MCF 10A (cell line): ENCODE measurements at regions not wholly inside any gene's neighbourhood (a gene's known extent, or its start where the extent isn't known, plus 50 kb on each side); places are given as distances from the start of the nearest gene placed in this dataset.

ENCODE experiments used
- BruUV-seq: library from RNA; stranded (reverse); fragments of 400-500 nt; replicated peaks from 2 replicates; lab custom pipeline; 2021; lab: Mats Ljungman, UMichigan
- CTCF ChIA-PET: fragments of 300-600 bp; sonication (Branson Sonifier 250); formaldehyde crosslinking; extraction: SDS; loops from one replicate; lab custom pipeline; 2021; ENCODE audit warnings: antibody characterized with exemption, inconsistent platforms; lab: Yijun Ruan, JAX
- POLR2A ChIA-PET: fragments of 300-600, 350-650 bp; sonication (Branson Sonifier 250); formaldehyde crosslinking; extraction: SDS; loops from one replicate; lab custom pipeline; 2020; ENCODE audit warnings: antibody characterized with exemption, inconsistent platforms; lab: Yijun Ruan, JAX
- DNase-seq: peaks from one replicate; pipeline ENCODE4 v3.0.0-alpha.2; 2018; ENCODE audit not compliant: unreplicated experiment
- H3K27ac Mint-ChIP-seq: one replicate; pipeline ENCODE4 v1.8.0; 2022; ENCODE audit warnings: mild to moderate bottlenecking, low read depth, mixed read lengths; ENCODE audit not compliant: unreplicated experiment
- H3K27me3 Mint-ChIP-seq: one replicate; pipeline ENCODE4 v1.8.0; 2022; ENCODE audit warnings: mixed read lengths; ENCODE audit not compliant: insufficient read depth, unreplicated experiment
- H3K36me3 Mint-ChIP-seq: one replicate; pipeline ENCODE4 v1.8.0; 2022; ENCODE audit warnings: mild to moderate bottlenecking, moderate library complexity, mixed read lengths; ENCODE audit not compliant: insufficient read depth, unreplicated experiment
- H3K4me1 Mint-ChIP-seq: one replicate; pipeline ENCODE4 v1.8.0; 2022; ENCODE audit warnings: mixed read lengths; ENCODE audit not compliant: insufficient read depth, unreplicated experiment
- H3K4me3 Mint-ChIP-seq: one replicate; pipeline ENCODE4 v1.8.0; 2022; ENCODE audit warnings: mild to moderate bottlenecking, moderate library complexity, mixed read lengths; ENCODE audit not compliant: unreplicated experiment
- H3K9me3 Mint-ChIP-seq: one replicate; pipeline ENCODE4 v1.8.0; 2022; ENCODE audit warnings: mixed read lengths; ENCODE audit not compliant: unreplicated experiment
- intact Hi-C: fragments of 100-400 bp; cut with micrococcal nuclease; formaldehyde crosslinking; loops from 2 replicates; pipeline ENCODE4 v1.14.1; 2022
- TF ChIP-seq, protein P1 (sequence below): fragments of 200-600 bp; IDR thresholded peaks from one replicate; pipeline ENCODE4 v1.8.0; 2022; ENCODE audit warnings: antibody characterized with exemption, mild to moderate bottlenecking; ENCODE audit not compliant: unreplicated experiment

DNA sequence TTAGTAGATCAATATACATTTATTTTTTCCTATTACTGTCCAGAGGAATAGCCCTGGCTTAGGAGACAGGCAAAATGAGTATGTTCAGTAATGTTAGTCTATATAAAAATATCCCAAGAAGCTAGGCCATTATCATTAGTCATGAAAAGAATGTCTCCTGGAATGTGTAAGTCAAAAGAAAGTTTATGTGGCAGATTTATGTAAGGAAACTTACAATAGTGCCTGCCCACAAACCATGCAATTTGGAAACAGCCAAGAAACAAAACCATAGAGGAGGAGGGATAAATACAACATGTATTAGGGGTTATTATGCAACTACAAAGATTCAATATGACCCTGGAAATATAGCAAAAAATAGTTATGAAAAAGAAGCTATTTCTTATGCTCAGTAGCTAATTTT lies 96.3 kb downstream of the NOL4 start:
- H3K4me1 Mint-ChIP-seq = no peaks in the 10 kb centered on the region
- H3K4me3 Mint-ChIP-seq = no peak overlapping the region
- no peak for DNase-seq
- no peaks in the 10 kb centered on the region for H3K9me3 Mint-ChIP-seq
- H3K27ac Mint-ChIP-seq = no peak overlapping the region
- H3K27me3 Mint-ChIP-seq = no peaks in the 10 kb centered on the region
- TF ChIP-seq, protein P1, sequence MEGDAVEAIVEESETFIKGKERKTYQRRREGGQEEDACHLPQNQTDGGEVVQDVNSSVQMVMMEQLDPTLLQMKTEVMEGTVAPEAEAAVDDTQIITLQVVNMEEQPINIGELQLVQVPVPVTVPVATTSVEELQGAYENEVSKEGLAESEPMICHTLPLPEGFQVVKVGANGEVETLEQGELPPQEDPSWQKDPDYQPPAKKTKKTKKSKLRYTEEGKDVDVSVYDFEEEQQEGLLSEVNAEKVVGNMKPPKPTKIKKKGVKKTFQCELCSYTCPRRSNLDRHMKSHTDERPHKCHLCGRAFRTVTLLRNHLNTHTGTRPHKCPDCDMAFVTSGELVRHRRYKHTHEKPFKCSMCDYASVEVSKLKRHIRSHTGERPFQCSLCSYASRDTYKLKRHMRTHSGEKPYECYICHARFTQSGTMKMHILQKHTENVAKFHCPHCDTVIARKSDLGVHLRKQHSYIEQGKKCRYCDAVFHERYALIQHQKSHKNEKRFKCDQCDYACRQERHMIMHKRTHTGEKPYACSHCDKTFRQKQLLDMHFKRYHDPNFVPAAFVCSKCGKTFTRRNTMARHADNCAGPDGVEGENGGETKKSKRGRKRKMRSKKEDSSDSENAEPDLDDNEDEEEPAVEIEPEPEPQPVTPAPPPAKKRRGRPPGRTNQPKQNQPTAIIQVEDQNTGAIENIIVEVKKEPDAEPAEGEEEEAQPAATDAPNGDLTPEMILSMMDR = no peak
- ChIA-PET CTCF (interaction anchor here (0.5 kb wide), 1 partner anchor 687 kb away, joined by 3 read pairs; no protein-coding TSS in a partner anchor), POLR2A (no interaction called here)
- no peaks in the 10 kb centered on the region for H3K36me3 Mint-ChIP-seq
- no TSS peak for BruUV-seq
- intact Hi-C loops = no loop called here

DNA sequence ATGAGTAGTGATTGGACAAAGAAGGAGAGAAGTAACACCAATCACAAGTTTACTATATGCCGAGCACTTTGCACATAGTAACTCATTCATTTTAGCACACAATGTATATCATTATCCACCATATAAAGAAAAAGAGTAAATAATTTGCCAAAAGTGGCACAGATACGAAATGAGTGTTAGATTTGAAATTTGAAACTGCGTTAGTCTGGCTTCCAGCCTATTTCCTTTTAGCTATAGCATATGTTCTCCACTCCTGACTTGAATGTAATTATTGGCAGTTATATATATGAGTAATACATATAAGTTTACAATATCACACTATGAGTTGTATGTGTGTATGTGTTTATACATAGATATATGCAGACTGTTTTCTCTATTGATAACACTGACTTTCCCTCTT lies 98.6 kb downstream of the NOL4 start:
- POLR2A ChIA-PET = interaction anchor here (0.6 kb wide), 1 partner anchor 9 kb away, joined by 3 read pairs; no protein-coding TSS in a partner anchor
- intact Hi-C loops = no loop called here

DNA sequence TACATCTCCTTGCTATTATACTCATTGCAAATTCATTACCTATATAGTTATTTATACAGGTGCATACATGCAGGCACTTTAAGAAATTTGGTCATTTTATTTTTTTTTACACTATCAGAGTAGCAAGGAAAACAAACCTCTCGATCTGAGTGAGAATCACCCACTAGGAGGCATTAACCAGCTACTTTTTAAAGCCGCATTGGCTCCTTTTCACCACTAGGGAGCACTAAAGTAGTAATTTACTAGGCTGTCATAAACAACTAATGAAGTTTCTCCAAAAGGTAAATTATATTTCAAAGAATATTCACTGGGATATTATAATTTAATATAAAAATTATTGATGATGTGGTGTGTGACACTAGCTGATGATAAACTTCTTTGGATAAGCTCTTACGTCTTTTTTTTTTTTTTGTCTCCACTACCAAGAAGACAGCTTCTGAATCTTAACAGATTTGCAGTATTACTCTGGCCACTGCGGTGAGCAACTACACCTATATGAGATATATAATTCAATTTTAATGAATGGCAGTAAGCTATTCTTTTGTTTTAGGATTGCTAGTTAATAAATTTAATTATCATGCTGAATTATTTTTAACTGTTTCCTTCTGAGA lies 101.9 kb downstream of the NOL4 start:
- DNase-seq = peak; percentile 63
- POLR2A ChIA-PET = no interaction called here
- TF ChIP-seq, protein P1 = peak; percentile 76
- no peak overlapping the region for H3K27ac Mint-ChIP-seq
- no peaks in the 10 kb centered on the region for H3K27me3 Mint-ChIP-seq
- intact Hi-C loops = loop anchor here (1.0 to 5.0 kb wide), 3 partner anchors 539 to 884 kb away; no protein-coding TSS in a partner anchor
- CTCF ChIA-PET = interaction anchor here (0.5 to 2.7 kb wide), 57 partner anchors 9 to 904 kb away, joined by 3 to 39 read pairs (median 3); no protein-coding TSS in a partner anchor
- no peaks in the 10 kb centered on the region for H3K9me3 Mint-ChIP-seq
- no peak overlapping the region for H3K4me3 Mint-ChIP-seq
- H3K36me3 Mint-ChIP-seq = no peaks in the 10 kb centered on the region
- no TSS peak for BruUV-seq
- H3K4me1 Mint-ChIP-seq = peaks cover 5% of the 10 kb centered on the region

More for the DNA sequence above, 98.6 kb downstream of the NOL4 start:
- TF ChIP-seq, protein P1 = no peak
- H3K4me3 Mint-ChIP-seq = no peak overlapping the region
- CTCF ChIA-PET = interaction anchor here (0.7 to 1.9 kb wide), 4 partner anchors 28 to 1334 kb away, joined by 3 to 11 read pairs (median 4); no protein-coding TSS in a partner anchor
- BruUV-seq = no TSS peak
- H3K9me3 Mint-ChIP-seq = no peaks in the 10 kb centered on the region
- H3K4me1 Mint-ChIP-seq = peaks cover 4% of the 10 kb centered on the region
- no peak for DNase-seq
- no peaks in the 10 kb centered on the region for H3K36me3 Mint-ChIP-seq
- H3K27ac Mint-ChIP-seq = no peak overlapping the region
- no peaks in the 10 kb centered on the region for H3K27me3 Mint-ChIP-seq

DNA sequence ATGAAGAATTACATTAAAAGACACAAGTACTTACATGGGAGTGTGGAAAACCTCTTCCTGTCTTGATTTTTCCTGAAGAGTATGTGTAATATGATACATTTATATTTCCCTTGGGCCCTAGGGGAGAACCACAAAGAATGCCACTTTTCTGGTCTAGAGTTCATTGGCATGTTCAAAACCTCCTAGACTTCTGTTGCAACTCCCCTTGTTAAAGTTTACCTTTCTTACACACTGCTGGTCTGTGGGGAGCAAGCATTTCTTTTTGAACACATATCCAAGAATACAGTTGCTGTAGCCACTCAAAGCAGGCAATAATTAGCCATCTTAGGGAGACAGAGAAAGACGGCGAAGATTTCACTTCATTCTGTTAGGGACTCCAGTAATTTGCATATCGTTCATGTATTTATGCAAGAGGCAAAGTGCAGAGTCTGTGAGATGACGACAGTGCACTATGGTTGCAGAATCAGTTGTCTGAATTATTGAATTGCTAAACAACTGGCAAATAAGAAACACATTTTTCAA lies 103.5 kb downstream of the NOL4 start:
- TF ChIP-seq, protein P1 = no peak
- DNase-seq = peak; percentile 42
- no TSS peak for BruUV-seq
- H3K4me3 Mint-ChIP-seq = no peak overlapping the region
- POLR2A ChIA-PET = no interaction called here
- no peaks in the 10 kb centered on the region for H3K36me3 Mint-ChIP-seq
- H3K27ac Mint-ChIP-seq = no peak overlapping the region
- CTCF ChIA-PET = interaction anchor here (2.1 to 2.7 kb wide), 3 partner anchors 8 to 540 kb away, joined by 11 to 39 read pairs (median 13); no protein-coding TSS in a partner anchor
- H3K4me1 Mint-ChIP-seq = peaks cover 5% of the 10 kb centered on the region
- intact Hi-C loops = loop anchor here (5.0 kb wide), 2 partner anchors 541 to 886 kb away; no protein-coding TSS in a partner anchor
- H3K27me3 Mint-ChIP-seq = no peaks in the 10 kb centered on the region
- H3K9me3 Mint-ChIP-seq = no peaks in the 10 kb centered on the region
